ENCODE measurements at regions not wholly inside any gene's neighbourhood (a gene's known extent, or its start where the extent isn't known, plus 50 kb on each side); places are given as distances from the start of the nearest gene placed in this dataset.

- DNase-seq (ENCODE audit: low read depth in 2 of 2), result no peak
Measured at GRCh38 chr15:53462651-53463050, 296.8 kb downstream of the WDR72 start.

GRCh38 chr15:53461677-53462076, 297.8 kb downstream of the WDR72 start:
- no peak for DNase-seq (ENCODE audit: low read depth in 2 of 2)

- DNase-seq (ENCODE audit: low read depth in 2 of 2), result no peak
Measured at GRCh38 chr15:53458736-53459135, 300.7 kb downstream of the WDR72 start.

GRCh38 chr15:53457479-53457878, 302.0 kb downstream of the WDR72 start:
- DNase-seq (ENCODE audit: low read depth in 2 of 2), result no peak

- no peak for DNase-seq (ENCODE audit: low read depth in 2 of 2)
Measured at GRCh38 chr15:53454843-53455721, 304.4 kb downstream of the WDR72 start.

- DNase-seq (ENCODE audit: low read depth in 2 of 2), result no peak
Measured at GRCh38 chr15:53454535-53454842, 305.0 kb downstream of the WDR72 start.

- DNase-seq (ENCODE audit: low read depth in 2 of 2), result no peak
Measured at GRCh38 chr15:53453253-53454105, 306.0 kb downstream of the WDR72 start.

GRCh38 chr15:53448232-53449015, 311.0 kb downstream of the WDR72 start:
- DNase-seq (ENCODE audit: low read depth in 2 of 2), result no peak

GRCh38 chr15:53447742-53448141, 311.7 kb downstream of the WDR72 start:
- no peak for DNase-seq (ENCODE audit: low read depth in 2 of 2)

- DNase-seq (ENCODE audit: low read depth in 2 of 2), result no peak
Measured at GRCh38 chr15:53447053-53447574, 312.3 kb downstream of the WDR72 start.

- no peak for DNase-seq (ENCODE audit: low read depth in 2 of 2)
Measured at GRCh38 chr15:53446376-53446775, 313.1 kb downstream of the WDR72 start.

- DNase-seq (ENCODE audit: low read depth in 2 of 2), result no peak
Measured at GRCh38 chr15:53445531-53445930, 313.9 kb downstream of the WDR72 start.

GRCh38 chr15:53437985-53438841, 321.2 kb downstream of the WDR72 start:
- no peak for DNase-seq (ENCODE audit: low read depth in 2 of 2)

GRCh38 chr15:53437366-53437765, 322.1 kb downstream of the WDR72 start:
- no peak for DNase-seq (ENCODE audit: low read depth in 2 of 2)

- DNase-seq (ENCODE audit: low read depth in 2 of 2), result no peak
Measured at GRCh38 chr15:53434174-53434678, 325.2 kb downstream of the WDR72 start.

GRCh38 chr15:53416219-53416940, 343.1 kb downstream of the WDR72 start:
- no peak for DNase-seq (ENCODE audit: low read depth in 2 of 2)

- no peak for DNase-seq (ENCODE audit: low read depth in 2 of 2)
Measured at GRCh38 chr15:53414167-53414566, 345.3 kb downstream of the WDR72 start.

GRCh38 chr15:53412542-53412941, 346.9 kb downstream of the WDR72 start:
- no peak for DNase-seq (ENCODE audit: low read depth in 2 of 2)

- DNase-seq (ENCODE audit: low read depth in 2 of 2), result no peak
Measured at GRCh38 chr15:53404930-53405493, 354.5 kb downstream of the WDR72 start.

GRCh38 chr15:53401503-53401902, 358.0 kb downstream of the WDR72 start:
- no peak for DNase-seq (ENCODE audit: low read depth in 2 of 2)

Data from stimulated activated CD4-positive, alpha-beta T cell treated with anti-CD3 and anti-CD28 coated beads, Interleukin-15, amount 100 ng/mL, for 48 hours (primary cell).